Trophoblast cell (in vitro differentiated cells and primary cell): ENCODE measurements at regions not wholly inside any gene's neighbourhood (a gene's known extent, or its start where the extent isn't known, plus 50 kb on each side); places are given as distances from the start of the nearest gene placed in this dataset.
"Not testable (repeated sequence)": the region's sequence is repeated elsewhere in the genome, so short reads cannot be mapped to it uniquely, and the experiment has no call there.

Source experiments
- DNase-seq, 2 donors: peaks; one replicate each; pipeline ENCODE4 v3.0.0-alpha.2; 2016
- H2AFZ ChIP-seq: 2 replicates; pipeline ENCODE4 v1.6.1; 2013; ENCODE audit warnings: low read length, moderate library complexity, mild to moderate bottlenecking; ENCODE audit not compliant: insufficient read depth, poor library complexity
- H2AK5ac ChIP-seq: 2 replicates; pipeline ENCODE4 v1.6.1; 2013; ENCODE audit warnings: mild to moderate bottlenecking, low read length
- H2BK120ac ChIP-seq: 2 replicates; pipeline ENCODE4 v1.6.1; 2013; ENCODE audit warnings: low read length, mild to moderate bottlenecking, moderate library complexity; ENCODE audit not compliant: insufficient read depth, poor library complexity
- H2BK12ac ChIP-seq: 2 replicates; pipeline ENCODE4 v1.6.1; 2013; ENCODE audit warnings: mild to moderate bottlenecking, low read length, moderate library complexity
- H2BK5ac ChIP-seq: 2 replicates; pipeline ENCODE4 v1.6.1; 2013; ENCODE audit warnings: low read length, low read depth, moderate library complexity, mild to moderate bottlenecking; ENCODE audit not compliant: poor library complexity
- H3K14ac ChIP-seq: 2 replicates; pipeline ENCODE4 v1.6.1; 2013; ENCODE audit warnings: mild to moderate bottlenecking, low read length
- H3K18ac ChIP-seq: 2 replicates; pipeline ENCODE4 v1.6.1; 2013; ENCODE audit warnings: mild to moderate bottlenecking, low read length
- H3K23ac ChIP-seq: 2 replicates; pipeline ENCODE4 v1.6.1; 2013; ENCODE audit warnings: low read length
- H3K27ac ChIP-seq: 2 replicates; pipeline ENCODE4 v1.5.1; 2013; ENCODE audit warnings: low read depth, mild to moderate bottlenecking, inconsistent platforms, low read length, moderate library complexity
- H3K27me3 ChIP-seq: 2 replicates; pipeline ENCODE4 v1.6.1; 2013; ENCODE audit warnings: inconsistent platforms, mild to moderate bottlenecking, low read length, moderate library complexity; ENCODE audit not compliant: insufficient read depth
- H3K36me3 ChIP-seq, 2 experiments: 1 replicate in 1 of 2; 2 replicates in 1 of 2; pipeline ENCODE4 v1.6.1; 2013; ENCODE audit warnings: low read length in 2 of 2, mild to moderate bottlenecking in 2 of 2, moderate library complexity in 1 of 2; ENCODE audit not compliant: insufficient read depth in 2 of 2, control insufficient read depth in 1 of 2
- H3K4ac ChIP-seq: 2 replicates; pipeline ENCODE4 v1.6.1; 2013; ENCODE audit warnings: low read depth, mild to moderate bottlenecking, low read length, moderate library complexity
- H3K4me1 ChIP-seq, 2 experiments: 1 replicate in 1 of 2; 2 replicates in 1 of 2; pipeline ENCODE4 v1.6.1; 2013; ENCODE audit warnings: low read length in 2 of 2, mild to moderate bottlenecking in 2 of 2, moderate library complexity in 1 of 2; ENCODE audit not compliant: insufficient read depth in 2 of 2, control insufficient read depth in 1 of 2
- H3K4me2 ChIP-seq: 2 replicates; pipeline ENCODE4 v1.6.1; 2013; ENCODE audit warnings: inconsistent platforms, mild to moderate bottlenecking, low read length, moderate library complexity
- H3K4me3 ChIP-seq: 2 replicates; pipeline ENCODE4 v1.5.1; 2013; ENCODE audit warnings: mild to moderate bottlenecking, low read depth, low read length, inconsistent platforms
- H3K79me1 ChIP-seq: one replicate; pipeline ENCODE4 v1.6.1; 2013; ENCODE audit warnings: low read length
- H3K79me2 ChIP-seq: 2 replicates; pipeline ENCODE4 v1.6.1; 2013; ENCODE audit warnings: low read length, mild to moderate bottlenecking; ENCODE audit not compliant: control insufficient read depth, insufficient read depth, poor library complexity
- H3K9ac ChIP-seq: 2 replicates; pipeline ENCODE4 v1.6.1; 2013; ENCODE audit warnings: mild to moderate bottlenecking, low read length
- H3K9me3 ChIP-seq: 2 replicates; pipeline ENCODE4 v1.6.1; 2013; ENCODE audit warnings: low read depth, mild to moderate bottlenecking, control low read depth, inconsistent platforms, low read length; ENCODE audit not compliant: insufficient read depth
- H4K12ac ChIP-seq: 2 replicates; pipeline ENCODE4 v1.6.1; 2013; ENCODE audit warnings: low read depth, mild to moderate bottlenecking, low read length, moderate library complexity
- H4K8ac ChIP-seq: 2 replicates; pipeline ENCODE4 v1.6.1; 2013; ENCODE audit warnings: low read depth, mild to moderate bottlenecking, low read length, moderate library complexity
- H4K91ac ChIP-seq: one replicate; pipeline ENCODE4 v1.6.1; 2013; ENCODE audit warnings: low read depth, mild to moderate bottlenecking, low read length, moderate library complexity
- WGBS: extraction: QIAGEN DNeasy Blood & Tissue Kit; methylation state at CpG from one replicate; pipeline ENCODE4 v1.1.7; 2013; ENCODE audit warnings: missing lambda C conversion rate; ENCODE audit not compliant: insufficient read length, insufficient coverage; ENCODE audit errors: extremely low coverage; 5-methylcytosine and 5-hydroxymethylcytosine counted together

GRCh38 chr3:80727561-80727960, 959.8 kb upstream of the ROBO1 start:
- H3K4me1 ChIP-seq, H3K23ac ChIP-seq, DNase-seq, H3K14ac ChIP-seq, H3K4me3 ChIP-seq, H3K18ac ChIP-seq, H3K79me1 ChIP-seq, H3K9me3 ChIP-seq, H2BK120ac ChIP-seq, H2AK5ac ChIP-seq, H3K9ac ChIP-seq, H2BK12ac ChIP-seq, H3K27me3 ChIP-seq, H3K4me2 ChIP-seq, H3K79me2 ChIP-seq, H4K12ac ChIP-seq, H4K91ac ChIP-seq, H3K36me3 ChIP-seq, H4K8ac ChIP-seq, H3K27ac ChIP-seq, H2AFZ ChIP-seq, H2BK5ac ChIP-seq, H3K4ac ChIP-seq: not testable (repeated sequence)
- WGBS = no CpG with 5 or more reads among the region's 3 CpGs

GRCh38 chr3:80709597-80710322, 942.0 kb upstream of the ROBO1 start:
- not testable (repeated sequence) for H3K4me2 ChIP-seq, H3K4me3 ChIP-seq, H2BK12ac ChIP-seq, H4K8ac ChIP-seq, H4K91ac ChIP-seq, H3K79me1 ChIP-seq, H3K9ac ChIP-seq, H3K79me2 ChIP-seq, H2AK5ac ChIP-seq, H4K12ac ChIP-seq, H3K23ac ChIP-seq, H2AFZ ChIP-seq, DNase-seq, H3K27me3 ChIP-seq, H3K14ac ChIP-seq, H2BK5ac ChIP-seq, H3K36me3 ChIP-seq, H3K18ac ChIP-seq, H3K4ac ChIP-seq, H3K27ac ChIP-seq, H3K4me1 ChIP-seq, H2BK120ac ChIP-seq
- peaks cover 10% of the 10 kb centered on the region for H3K9me3 ChIP-seq
- no CpG with 5 or more reads among the region's 5 CpGs for WGBS

GRCh38 chr3:80705290-80705689, 937.5 kb upstream of the ROBO1 start:
- Histone ChIP-seq H3K4me3 (no peak overlapping the region), H3K79me2 (no peaks in the 10 kb centered on the region), H2AK5ac (no peak overlapping the region), H3K27ac (no peak overlapping the region), H4K91ac (no peak overlapping the region), H3K9me3 (peaks cover 10% of the 10 kb centered on the region), H4K8ac (no peak overlapping the region), H3K4me2 (no peak overlapping the region), H3K23ac (no peak overlapping the region), H2BK12ac (no peak overlapping the region), H2BK120ac (no peak overlapping the region), H3K9ac (no peak overlapping the region), H3K27me3 (no peaks in the 10 kb centered on the region), H3K14ac (no peak overlapping the region), H2BK5ac (no peak overlapping the region), H4K12ac (no peak overlapping the region), H3K18ac (no peak overlapping the region), H2AFZ (no peak overlapping the region), H3K4ac (no peak overlapping the region), H3K4me1 (no peaks in the 10 kb centered on the region), H3K79me1 (no peaks in the 10 kb centered on the region), H3K36me3 (peaks cover 3% of the 10 kb centered on the region in 2 experiments)
- WGBS = no CpG with 5 or more reads among the region's 1 CpG
- no peak for DNase-seq

GRCh38 chr3:80701349-80701748, 933.6 kb upstream of the ROBO1 start:
- WGBS = no CpG with 5 or more reads among the region's 1 CpG
- Histone ChIP-seq H3K9me3 (peaks cover 6% of the 10 kb centered on the region), H3K4me2 (no peak overlapping the region), H3K27ac (no peak overlapping the region), H2AFZ (no peak overlapping the region), H3K4ac (no peak overlapping the region), H4K8ac (no peak overlapping the region), H4K91ac (no peak overlapping the region), H2BK12ac (no peak overlapping the region), H2AK5ac (no peak overlapping the region), H2BK120ac (no peak overlapping the region), H4K12ac (no peak overlapping the region), H3K4me3 (no peak overlapping the region), H3K23ac (no peak overlapping the region), H3K79me2 (no peaks in the 10 kb centered on the region), H2BK5ac (no peak overlapping the region), H3K79me1 (no peaks in the 10 kb centered on the region), H3K4me1 (no peaks in the 10 kb centered on the region), H3K36me3 (peaks cover 3% of the 10 kb centered on the region in 2 experiments), H3K9ac (no peak overlapping the region), H3K18ac (no peak overlapping the region), H3K27me3 (no peaks in the 10 kb centered on the region), H3K14ac (no peak overlapping the region)
- no peak for DNase-seq
